GM23338 (cell line): ENCODE measurements at regions not wholly inside any gene's neighbourhood (a gene's known extent, or its start where the extent isn't known, plus 50 kb on each side); places are given as distances from the start of the nearest gene placed in this dataset.

Source experiments
- EZH2 ChIP-seq: fragments of 200-600 bp; sonication (generic); IDR thresholded peaks from one replicate; pipeline ENCODE4 v1.8.0; 2017; ENCODE audit warnings: antibody characterized with exemption, mild to moderate bottlenecking, low read depth; ENCODE audit not compliant: unreplicated experiment
- TF ChIP-seq, protein P1 (sequence below), 2 experiments: fragments of 200-600 bp in 1 of 2; sonication (generic) in 1 of 2; conservative IDR thresholded peaks; 2 replicates each; pipeline versions ENCODE4 v1.5.1 to v1.6.1; 2016 to 2017; ENCODE audit warnings: antibody characterized with exemption in 2 of 2, low read depth in 2 of 2, mild to moderate bottlenecking in 2 of 2, moderate library complexity in 1 of 2

DNA sequence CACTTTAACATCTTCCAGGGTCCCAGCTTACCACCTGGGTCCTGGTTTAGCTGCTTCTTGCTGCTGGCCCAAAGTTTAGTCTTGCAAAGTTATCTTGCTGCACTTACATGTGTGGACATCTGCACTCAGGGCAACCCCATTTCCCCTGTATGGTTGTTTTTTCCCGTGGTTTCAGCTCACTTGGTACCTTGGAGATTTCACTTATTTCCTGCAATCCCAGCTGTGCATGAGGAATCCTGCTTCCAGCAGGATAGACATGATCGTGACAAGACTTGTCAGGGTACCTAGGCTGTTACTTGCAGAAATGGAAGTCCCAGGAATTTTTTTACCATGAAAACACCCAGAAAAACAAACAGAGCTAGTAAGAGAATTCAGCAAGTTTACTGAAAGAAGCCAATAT, 95.9 kb upstream of the LEP start:
- TF ChIP-seq, protein P1, sequence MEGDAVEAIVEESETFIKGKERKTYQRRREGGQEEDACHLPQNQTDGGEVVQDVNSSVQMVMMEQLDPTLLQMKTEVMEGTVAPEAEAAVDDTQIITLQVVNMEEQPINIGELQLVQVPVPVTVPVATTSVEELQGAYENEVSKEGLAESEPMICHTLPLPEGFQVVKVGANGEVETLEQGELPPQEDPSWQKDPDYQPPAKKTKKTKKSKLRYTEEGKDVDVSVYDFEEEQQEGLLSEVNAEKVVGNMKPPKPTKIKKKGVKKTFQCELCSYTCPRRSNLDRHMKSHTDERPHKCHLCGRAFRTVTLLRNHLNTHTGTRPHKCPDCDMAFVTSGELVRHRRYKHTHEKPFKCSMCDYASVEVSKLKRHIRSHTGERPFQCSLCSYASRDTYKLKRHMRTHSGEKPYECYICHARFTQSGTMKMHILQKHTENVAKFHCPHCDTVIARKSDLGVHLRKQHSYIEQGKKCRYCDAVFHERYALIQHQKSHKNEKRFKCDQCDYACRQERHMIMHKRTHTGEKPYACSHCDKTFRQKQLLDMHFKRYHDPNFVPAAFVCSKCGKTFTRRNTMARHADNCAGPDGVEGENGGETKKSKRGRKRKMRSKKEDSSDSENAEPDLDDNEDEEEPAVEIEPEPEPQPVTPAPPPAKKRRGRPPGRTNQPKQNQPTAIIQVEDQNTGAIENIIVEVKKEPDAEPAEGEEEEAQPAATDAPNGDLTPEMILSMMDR (conservative IDR thresholded peaks at IDR 0.05; ENCODE audit: low read depth in 2 of 2), result no peak
- no peak for TF ChIP-seq EZH2
